ENCODE measurements at regions not wholly inside any gene's neighbourhood (a gene's known extent, or its start where the extent isn't known, plus 50 kb on each side); places are given as distances from the start of the nearest gene placed in this dataset.

GRCh38 chr18:78082816-78083215 lies 833.2 kb downstream of the GALR1 start:
- TF ChIP-seq PKNOX1 (IDR thresholded peaks at IDR 0.05) (no peak), BHLHE40 (IDR thresholded peaks at IDR 0.05; ENCODE audit: borderline replicate concordance) (no peak), ELF4 (IDR thresholded peaks at IDR 0.05) (no peak), SUZ12 (IDR thresholded peaks at IDR 0.05) (no peak), SP1 (IDR thresholded peaks at IDR 0.05) (no peak), L3MBTL2 (conservative IDR thresholded peaks at IDR 0.05) (no peak), CTBP1 (IDR thresholded peaks at IDR 0.05; ENCODE audit: borderline replicate concordance) (no peak), TARDBP (IDR thresholded peaks at IDR 0.05) (no peak), HDGF (IDR thresholded peaks at IDR 0.05; ENCODE audit: borderline replicate concordance) (no peak)
